Activated CD8-positive, alpha-beta memory T cell treated with anti-CD3 and anti-CD28 coated beads, Interleukin-2, amount 10 ng/mL, durations not matched to agents 7 days and 5 days (primary cell): ENCODE measurements at regions not wholly inside any gene's neighbourhood (a gene's known extent, or its start where the extent isn't known, plus 50 kb on each side); places are given as distances from the start of the nearest gene placed in this dataset.

Experiments used
- ATAC-seq: fragments of 150-1000 bp; cut with Tn5 transposase; one replicate; pipeline ENCODE4 v1.10.0; 2021; ENCODE audit warnings: moderate library complexity
- CTCF ChIA-PET: fragments of 350-600 bp; sonication (Branson Sonifier 250); formaldehyde crosslinking; loops from one replicate; lab custom pipeline; 2021; ENCODE audit warnings: antibody characterized with exemption; lab: Charles Lee
- DNase-seq: peaks from one replicate; pipeline ENCODE4 v3.0.0-alpha.2; 2020
- H3K27ac Mint-ChIP-seq: one replicate; pipeline ENCODE4 v1.8.0; 2021; ENCODE audit warnings: mild to moderate bottlenecking, mixed read lengths
- H3K27me3 Mint-ChIP-seq: one replicate; pipeline ENCODE4 v1.8.0; 2021; ENCODE audit warnings: mixed read lengths
- H3K36me3 Mint-ChIP-seq: one replicate; pipeline ENCODE4 v1.8.0; 2021; ENCODE audit warnings: mild to moderate bottlenecking, mixed read lengths
- H3K4me1 Mint-ChIP-seq: one replicate; pipeline ENCODE4 v1.8.0; 2021; ENCODE audit warnings: mixed read lengths
- H3K4me3 Mint-ChIP-seq: one replicate; pipeline ENCODE4 v1.8.0; 2021; ENCODE audit warnings: mild to moderate bottlenecking, moderate library complexity, mixed read lengths
- H3K9me3 Mint-ChIP-seq: one replicate; pipeline ENCODE4 v1.8.0; 2022; ENCODE audit warnings: low read depth, mixed read lengths

DNA sequence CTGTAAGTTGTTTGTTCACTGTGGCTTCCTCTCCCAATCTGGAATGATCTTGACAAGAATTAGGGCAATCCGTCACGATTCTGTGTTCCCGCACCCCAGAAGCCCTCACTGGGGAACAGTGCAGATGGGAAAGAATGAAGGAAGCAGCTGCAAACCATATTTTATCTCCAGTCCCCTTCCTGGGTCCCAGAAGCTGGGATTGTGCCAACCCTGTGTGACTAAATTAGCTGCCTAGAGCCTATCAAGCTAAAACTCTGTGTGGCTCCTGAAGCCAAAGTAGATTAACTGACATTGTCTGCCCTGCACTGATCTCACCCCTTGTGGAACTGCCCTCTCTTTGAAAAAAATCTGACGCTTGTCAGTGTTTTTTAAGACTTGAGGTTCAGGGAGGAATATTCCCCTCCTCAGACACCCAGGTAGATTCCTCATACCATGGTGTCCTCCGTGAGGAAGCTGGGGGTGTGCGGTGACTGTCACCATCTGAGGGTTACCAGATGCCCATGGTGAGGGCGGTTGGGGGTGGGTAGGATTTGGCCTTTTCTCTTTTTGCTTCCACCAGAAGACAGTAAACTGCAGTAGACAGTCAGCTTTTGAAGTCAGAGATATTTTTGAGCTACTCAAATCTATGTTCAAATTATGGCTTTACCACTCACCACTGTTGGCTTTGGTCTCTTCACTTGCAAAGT, 358.3 kb upstream of the TPM1 start:
- Mint-ChIP-seq H3K4me3 (no peak overlapping the region), H3K27me3 (peaks cover 7% of the 10 kb centered on the region), H3K36me3 (no peaks in the 10 kb centered on the region), H3K4me1 (no peaks in the 10 kb centered on the region), H3K9me3 (no peaks in the 10 kb centered on the region), H3K27ac (no peak overlapping the region)
- no peak for DNase-seq
- CTCF ChIA-PET = no interaction called here
- ATAC-seq = no peak

- H3K4me1 Mint-ChIP-seq = no peaks in the 10 kb centered on the region
- H3K27me3 Mint-ChIP-seq = peaks cover 3% of the 10 kb centered on the region
- H3K9me3 Mint-ChIP-seq = no peaks in the 10 kb centered on the region
- ATAC-seq (no peak), DNase-seq (no peak)
- no peaks in the 10 kb centered on the region for H3K36me3 Mint-ChIP-seq
- CTCF ChIA-PET = no interaction called here
- no peak overlapping the region for H3K4me3 Mint-ChIP-seq
- H3K27ac Mint-ChIP-seq = no peak overlapping the region
These were observed 351.5 kb upstream of the TPM1 start for GRCh38 chr15:62691008-62691407.

DNA sequence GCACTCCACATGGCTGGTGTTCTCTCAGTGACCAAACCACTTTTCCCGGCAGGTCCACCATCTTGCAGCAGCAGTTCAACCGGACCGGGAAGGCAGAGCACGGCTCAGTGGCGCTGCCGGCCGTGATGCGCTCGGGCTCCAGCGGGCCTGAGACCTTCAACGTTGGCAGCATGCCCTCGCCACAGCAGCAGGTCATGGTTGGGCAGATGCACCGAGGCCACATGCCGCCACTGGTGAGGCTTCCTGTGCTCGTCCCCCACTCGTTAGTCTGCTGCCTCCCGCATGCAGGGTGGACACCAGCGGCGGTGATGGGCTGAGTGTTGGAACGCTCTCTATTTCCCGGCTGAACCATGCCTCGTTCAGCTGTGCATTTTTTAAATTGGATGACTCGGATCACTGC, 344.9 kb upstream of the TPM1 start:
- Mint-ChIP-seq H3K4me1 (no peaks in the 10 kb centered on the region), H3K4me3 (no peak overlapping the region), H3K9me3 (no peaks in the 10 kb centered on the region), H3K36me3 (no peaks in the 10 kb centered on the region), H3K27ac (no peak overlapping the region), H3K27me3 (no peaks in the 10 kb centered on the region)
- DNase-seq (no peak), ATAC-seq (no peak)
- CTCF ChIA-PET = no interaction called here

GRCh38 chr15:62698646-62699045, 343.9 kb upstream of the TPM1 start:
- no peaks in the 10 kb centered on the region for H3K4me1 Mint-ChIP-seq
- H3K27me3 Mint-ChIP-seq = no peaks in the 10 kb centered on the region
- no peak overlapping the region for H3K27ac Mint-ChIP-seq
- H3K9me3 Mint-ChIP-seq = no peaks in the 10 kb centered on the region
- no peak for ATAC-seq
- no peak overlapping the region for H3K4me3 Mint-ChIP-seq
- CTCF ChIA-PET = no interaction called here
- no peaks in the 10 kb centered on the region for H3K36me3 Mint-ChIP-seq
- DNase-seq = no peak

DNA sequence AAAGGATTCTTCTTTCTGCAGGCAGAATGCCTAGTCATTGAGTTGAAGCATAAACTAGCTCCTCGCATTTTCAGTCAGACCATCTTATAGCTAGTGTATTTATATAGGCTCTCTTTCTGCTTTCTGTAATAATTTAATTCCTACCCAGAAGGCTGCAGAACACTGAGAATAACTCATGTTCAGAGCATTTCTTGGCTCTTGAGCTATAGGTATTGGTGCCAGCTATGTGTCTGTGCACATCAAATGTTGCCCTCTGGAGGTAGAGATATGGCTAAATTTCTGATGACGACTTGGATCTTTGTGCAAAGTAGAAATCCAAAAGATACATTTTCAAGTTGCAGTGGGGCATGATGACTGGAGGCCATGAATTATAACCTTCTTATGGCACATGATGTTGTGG, 336.2 kb upstream of the TPM1 start:
- H3K27me3 Mint-ChIP-seq = no peaks in the 10 kb centered on the region
- no peaks in the 10 kb centered on the region for H3K36me3 Mint-ChIP-seq
- CTCF ChIA-PET = no interaction called here
- no peaks in the 10 kb centered on the region for H3K4me1 Mint-ChIP-seq
- DNase-seq (no peak), ATAC-seq (no peak)
- no peaks in the 10 kb centered on the region for H3K9me3 Mint-ChIP-seq
- no peak overlapping the region for H3K4me3 Mint-ChIP-seq
- no peak overlapping the region for H3K27ac Mint-ChIP-seq

DNA sequence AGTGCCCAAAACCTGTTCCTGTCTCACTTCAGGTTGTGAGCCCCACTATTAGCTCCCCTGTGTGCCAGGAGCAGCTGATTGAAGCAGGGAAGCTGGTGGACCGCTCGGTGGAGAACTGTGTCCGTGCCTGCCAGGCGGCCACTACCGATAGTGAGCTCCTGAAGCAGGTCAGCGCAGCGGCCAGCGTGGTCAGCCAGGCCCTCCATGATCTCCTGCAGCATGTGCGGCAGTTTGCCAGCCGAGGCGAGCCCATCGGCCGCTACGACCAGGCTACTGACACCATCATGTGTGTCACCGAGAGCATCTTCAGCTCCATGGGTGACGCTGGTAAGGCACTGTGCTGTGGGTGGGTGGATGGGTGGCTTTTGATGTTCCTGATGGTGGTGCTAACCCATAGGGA, 334.1 kb upstream of the TPM1 start:
- Mint-ChIP-seq H3K4me1 (no peaks in the 10 kb centered on the region), H3K27ac (no peak overlapping the region), H3K36me3 (no peaks in the 10 kb centered on the region), H3K4me3 (no peak overlapping the region), H3K9me3 (no peaks in the 10 kb centered on the region), H3K27me3 (no peaks in the 10 kb centered on the region)
- DNase-seq (no peak), ATAC-seq (no peak)
- CTCF ChIA-PET = no interaction called here

DNA sequence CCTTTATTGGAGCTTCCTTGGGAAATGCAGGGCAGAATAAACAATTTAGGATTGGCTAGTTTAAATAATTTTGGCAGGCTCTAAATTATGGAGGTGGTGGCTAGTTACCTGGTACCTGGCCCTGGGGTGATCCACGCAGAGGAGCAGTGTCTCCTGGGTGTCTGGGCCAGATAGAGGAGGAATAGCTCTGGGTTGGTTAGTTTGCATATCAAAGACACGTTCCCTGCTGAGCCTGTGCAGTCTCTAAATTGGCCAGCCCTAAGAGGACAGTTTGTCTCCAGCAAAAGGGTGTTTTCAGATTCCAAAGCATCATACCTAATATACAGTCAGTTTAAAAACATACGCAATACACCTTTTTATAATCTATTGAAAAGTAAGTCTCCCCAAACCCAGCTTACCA, 333.3 kb upstream of the TPM1 start:
- no peak overlapping the region for H3K4me3 Mint-ChIP-seq

DNA sequence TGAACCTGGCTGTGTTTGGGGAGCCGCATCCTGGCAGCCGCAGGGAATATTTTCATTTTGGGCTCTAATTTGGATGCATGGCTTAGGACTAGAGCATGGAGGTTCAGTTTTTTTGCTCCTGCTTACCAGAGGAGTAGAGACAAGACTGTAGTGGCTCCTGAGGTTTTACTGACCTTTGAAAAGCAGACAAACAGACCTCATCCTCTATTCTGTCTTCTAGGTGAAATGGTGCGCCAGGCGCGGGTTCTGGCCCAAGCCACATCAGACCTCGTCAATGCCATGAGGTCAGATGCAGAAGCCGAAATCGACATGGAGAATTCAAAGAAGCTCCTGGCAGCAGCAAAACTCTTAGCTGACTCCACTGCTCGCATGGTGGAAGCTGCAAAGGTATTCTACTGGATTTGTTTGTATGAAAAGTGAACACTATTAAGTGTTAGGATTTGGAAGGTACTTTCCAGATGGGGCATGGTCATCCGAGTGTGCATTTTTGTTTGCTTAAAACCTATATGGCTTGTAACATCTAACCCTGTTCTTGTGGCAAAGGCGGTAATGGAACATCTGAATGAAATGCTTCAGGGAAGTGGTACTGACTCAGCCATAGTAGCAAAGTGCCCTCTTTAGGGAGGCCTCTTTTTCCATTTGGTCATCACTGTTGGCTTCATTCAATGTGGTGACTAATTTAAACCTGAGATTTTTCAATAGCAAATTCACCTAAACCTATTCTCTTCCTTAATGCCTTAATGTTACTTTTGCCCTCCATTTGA, 330.7 kb upstream of the TPM1 start:
- DNase-seq = no peak
- ATAC-seq = no peak
- CTCF ChIA-PET = no interaction called here
- Mint-ChIP-seq H3K27me3 (no peaks in the 10 kb centered on the region), H3K27ac (no peak overlapping the region), H3K4me1 (no peaks in the 10 kb centered on the region), H3K4me3 (no peak overlapping the region), H3K36me3 (no peaks in the 10 kb centered on the region), H3K9me3 (no peaks in the 10 kb centered on the region)

More for the DNA sequence above, 333.3 kb upstream of the TPM1 start:
- no peak overlapping the region for H3K27ac Mint-ChIP-seq
- no peak for DNase-seq
- no peak for ATAC-seq
- CTCF ChIA-PET = no interaction called here
- no peaks in the 10 kb centered on the region for H3K9me3 Mint-ChIP-seq
- H3K4me1 Mint-ChIP-seq = no peaks in the 10 kb centered on the region
- no peaks in the 10 kb centered on the region for H3K36me3 Mint-ChIP-seq
- H3K27me3 Mint-ChIP-seq = no peaks in the 10 kb centered on the region

DNA sequence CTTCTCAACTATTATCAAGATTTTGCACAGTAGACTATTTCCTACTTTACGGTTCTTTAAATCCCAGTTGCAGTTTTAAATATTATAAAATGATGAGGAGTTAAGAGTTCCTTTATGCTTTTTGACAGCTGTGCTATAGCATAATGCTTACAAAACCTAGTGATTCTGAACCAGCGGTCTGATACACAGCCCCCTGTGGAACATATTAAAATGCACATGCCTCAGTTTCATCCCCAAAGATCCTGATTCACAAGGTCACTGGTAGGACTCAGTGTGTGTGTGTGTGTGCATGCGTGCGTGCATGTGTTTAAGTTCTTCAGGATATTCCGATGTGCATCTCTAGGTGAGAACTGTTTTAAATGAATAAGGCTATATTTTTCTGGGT, 330.1 kb upstream of the TPM1 start:
- Mint-ChIP-seq H3K36me3 (no peaks in the 10 kb centered on the region), H3K27me3 (no peaks in the 10 kb centered on the region), H3K27ac (no peak overlapping the region), H3K4me3 (no peak overlapping the region), H3K9me3 (no peaks in the 10 kb centered on the region), H3K4me1 (no peaks in the 10 kb centered on the region)
- no peak for ATAC-seq
- no peak for DNase-seq
- CTCF ChIA-PET = no interaction called here

GRCh38 chr15:62715946-62716345, 326.6 kb upstream of the TPM1 start:
- H3K4me3 Mint-ChIP-seq = no peak overlapping the region
- DNase-seq = no peak
- H3K27ac Mint-ChIP-seq = no peak overlapping the region
- no peak for ATAC-seq
- CTCF ChIA-PET = no interaction called here
- H3K27me3 Mint-ChIP-seq = no peaks in the 10 kb centered on the region
- H3K36me3 Mint-ChIP-seq = no peaks in the 10 kb centered on the region
- no peaks in the 10 kb centered on the region for H3K9me3 Mint-ChIP-seq
- H3K4me1 Mint-ChIP-seq = no peaks in the 10 kb centered on the region

- no peaks in the 10 kb centered on the region for H3K4me1 Mint-ChIP-seq
- ATAC-seq (no peak), DNase-seq (no peak)
- CTCF ChIA-PET = no interaction called here
- H3K9me3 Mint-ChIP-seq = no peaks in the 10 kb centered on the region
- no peak overlapping the region for H3K4me3 Mint-ChIP-seq
- no peak overlapping the region for H3K27ac Mint-ChIP-seq
- no peaks in the 10 kb centered on the region for H3K36me3 Mint-ChIP-seq
- no peaks in the 10 kb centered on the region for H3K27me3 Mint-ChIP-seq
These were observed 325.1 kb upstream of the TPM1 start for GRCh38 chr15:62717496-62717895.

- no peaks in the 10 kb centered on the region for H3K27me3 Mint-ChIP-seq
- H3K4me3 Mint-ChIP-seq = no peak overlapping the region
- no peak overlapping the region for H3K27ac Mint-ChIP-seq
- no peaks in the 10 kb centered on the region for H3K36me3 Mint-ChIP-seq
- no peaks in the 10 kb centered on the region for H3K9me3 Mint-ChIP-seq
- no peaks in the 10 kb centered on the region for H3K4me1 Mint-ChIP-seq
- DNase-seq (no peak), ATAC-seq (no peak)
- CTCF ChIA-PET = interaction anchor here (0.7 kb wide), 1 partner anchor 23 kb away, joined by 3 read pairs; no protein-coding TSS in a partner anchor
These were observed 323.2 kb upstream of the TPM1 start for GRCh38 chr15:62719316-62719715.

- no peak overlapping the region for H3K4me3 Mint-ChIP-seq
- H3K27ac Mint-ChIP-seq = no peak overlapping the region
- no peak for ATAC-seq
- no peaks in the 10 kb centered on the region for H3K27me3 Mint-ChIP-seq
- no peaks in the 10 kb centered on the region for H3K4me1 Mint-ChIP-seq
- H3K36me3 Mint-ChIP-seq = no peaks in the 10 kb centered on the region
- no peak for DNase-seq
- no peaks in the 10 kb centered on the region for H3K9me3 Mint-ChIP-seq
- CTCF ChIA-PET = interaction anchor here (1.2 kb wide), 1 partner anchor 20 kb away, joined by 3 read pairs; no protein-coding TSS in a partner anchor
These were observed 320.3 kb upstream of the TPM1 start for GRCh38 chr15:62722237-62722636.

GRCh38 chr15:62726461-62726860, 316.1 kb upstream of the TPM1 start:
- no peaks in the 10 kb centered on the region for H3K4me1 Mint-ChIP-seq
- peaks cover 17% of the 10 kb centered on the region for H3K27me3 Mint-ChIP-seq
- CTCF ChIA-PET = interaction anchor here (0.9 kb wide), 1 partner anchor 16 kb away, joined by 4 read pairs; no protein-coding TSS in a partner anchor
- no peak overlapping the region for H3K4me3 Mint-ChIP-seq
- DNase-seq (no peak), ATAC-seq (no peak)
- H3K9me3 Mint-ChIP-seq = peaks cover 2% of the 10 kb centered on the region
- H3K27ac Mint-ChIP-seq = no peak overlapping the region
- no peaks in the 10 kb centered on the region for H3K36me3 Mint-ChIP-seq
